ENCODE measurements at regions not wholly inside any gene's neighbourhood (a gene's known extent, or its start where the extent isn't known, plus 50 kb on each side); places are given as distances from the start of the nearest gene placed in this dataset.

- no peaks in the 10 kb centered on the region for H3K79me2 ChIP-seq (ENCODE audit: insufficient read depth, low read length)
- no CpG with 5 or more reads among the region's 5 CpGs for WGBS (ENCODE audit: extremely low coverage, insufficient read length, low lambda C conversion rate)
- no peak overlapping the region for H3K4me3 Mint-ChIP-seq
- H2AK5ac ChIP-seq (ENCODE audit: insufficient read length, low read length): no peak overlapping the region
- H3K27me3 Mint-ChIP-seq (ENCODE audit: low read depth): peaks cover 28% of the 10 kb centered on the region
- H3K4me1 ChIP-seq (ENCODE audit: insufficient read depth, low read length): no peaks in the 10 kb centered on the region; the same call in 1 of the 2 replicates
- no peaks in the 10 kb centered on the region; a peak in 1 of 7 replicates for H3K36me3 Mint-ChIP-seq (ENCODE audit: insufficient read depth in 1 of 3, low read depth in 3 of 3)
- no peak overlapping the region for H3K56ac ChIP-seq (ENCODE audit: insufficient read length, low read depth, low read length)
- H3K14ac ChIP-seq (ENCODE audit: insufficient read depth, low read length): no peak overlapping the region
- H3K23me2 ChIP-seq (ENCODE audit: insufficient read length, low read depth, low read length, poor library complexity, severe bottlenecking): peaks cover 5% of the 10 kb centered on the region
- H2BK5ac ChIP-seq (ENCODE audit: insufficient read length, low read length): no peak overlapping the region
- no peaks in the 10 kb centered on the region for H3K9me3 Mint-ChIP-seq
- no peak overlapping the region for H2BK120ac ChIP-seq (ENCODE audit: low read depth, low read length, poor library complexity, severe bottlenecking)
- DNase-seq: no peak
- H4K91ac ChIP-seq (ENCODE audit: insufficient read length, low read depth, low read length): no peak overlapping the region
- no peaks in the 10 kb centered on the region for H3K79me1 ChIP-seq (ENCODE audit: insufficient read depth, low read depth, low read length, poor library complexity, severe bottlenecking)
- H3T11ph ChIP-seq (ENCODE audit: low read length): no peak overlapping the region
- H3K27ac Mint-ChIP-seq: no peak overlapping the region
- no peak overlapping the region for H4K5ac ChIP-seq (ENCODE audit: insufficient read length, low read depth, low read length)
- H4K20me1 ChIP-seq (ENCODE audit: control insufficient read depth, insufficient read depth, insufficient read length): no peaks in the 10 kb centered on the region
- no peak overlapping the region for H3K4me2 ChIP-seq (ENCODE audit: insufficient read depth, insufficient read length, low read length)
- no peak overlapping the region for H2BK12ac ChIP-seq (ENCODE audit: insufficient read length, low read depth, low read length)
- H3K9me3 ChIP-seq (ENCODE audit: control insufficient read depth, low read depth, low read length): no peaks in the 10 kb centered on the region
- no peak overlapping the region for H2BK15ac ChIP-seq (ENCODE audit: low read depth, low read length)
- peaks cover 16% of the 10 kb centered on the region; the same call in 1 of the 2 replicates for H3K27me3 ChIP-seq (ENCODE audit: insufficient read depth, low read length)
- peak; percentile 77 for TF ChIP-seq CTCF (conservative IDR thresholded peaks at IDR 0.05)
- H3K23ac ChIP-seq (ENCODE audit: insufficient read length, low read depth, low read length): no peak overlapping the region
- peaks cover 28 to 32% of the 10 kb centered on the region in 2 experiments for H3K4me1 Mint-ChIP-seq
- H3K4ac ChIP-seq (ENCODE audit: low read depth, low read length): no peak overlapping the region
- no peak overlapping the region for H3K9ac ChIP-seq (ENCODE audit: extremely low read depth, insufficient read length, low read length)
- no peak overlapping the region for H2AFZ ChIP-seq (ENCODE audit: low read length)
- H2BK20ac ChIP-seq (ENCODE audit: low read depth, low read length, poor library complexity, severe bottlenecking): no peak overlapping the region
- no peak overlapping the region for H3K18ac ChIP-seq (ENCODE audit: insufficient read length, low read depth, low read length)
- H3K27ac ChIP-seq (ENCODE audit: insufficient read length, low read depth, low read length): no peak overlapping the region
- no peak overlapping the region for H4K8ac ChIP-seq (replicated peaks; ENCODE audit: insufficient read length, low read depth, low read length)
Observed at GRCh38 chr15:66838671-66839239, 136.7 kb downstream of the SMAD6 start.

Measured in H9 (cell line).